Glutamatergic neuron (in vitro differentiated cells): ENCODE measurements at regions not wholly inside any gene's neighbourhood (a gene's known extent, or its start where the extent isn't known, plus 50 kb on each side); places are given as distances from the start of the nearest gene placed in this dataset.

Experiments
- DNase-seq: peaks from one replicate; pipeline ENCODE4 v3.0.0; 2022
- H3K27ac Mint-ChIP-seq: one replicate; pipeline ENCODE4 v1.8.0; 2020; ENCODE audit warnings: mild to moderate bottlenecking, mixed read lengths, inconsistent platforms; ENCODE audit not compliant: unreplicated experiment
- H3K27me3 Mint-ChIP-seq: one replicate; pipeline ENCODE4 v1.8.0; 2020; ENCODE audit warnings: mild to moderate bottlenecking, moderate library complexity, mixed read lengths, inconsistent platforms; ENCODE audit not compliant: unreplicated experiment
- H3K36me3 Mint-ChIP-seq: one replicate; pipeline ENCODE4 v1.8.0; 2020; ENCODE audit warnings: mild to moderate bottlenecking, mixed read lengths, inconsistent platforms; ENCODE audit not compliant: unreplicated experiment
- H3K4me1 Mint-ChIP-seq: one replicate; pipeline ENCODE4 v1.8.0; 2020; ENCODE audit warnings: mild to moderate bottlenecking, low read depth, mixed read lengths, inconsistent platforms; ENCODE audit not compliant: unreplicated experiment
- H3K4me3 Mint-ChIP-seq: one replicate; pipeline ENCODE4 v1.8.0; 2020; ENCODE audit warnings: mild to moderate bottlenecking, mixed read lengths, inconsistent platforms; ENCODE audit not compliant: unreplicated experiment
- H3K9me3 Mint-ChIP-seq: one replicate; pipeline ENCODE4 v1.8.0; 2020; ENCODE audit warnings: mild to moderate bottlenecking, moderate library complexity, mixed read lengths, inconsistent platforms; ENCODE audit not compliant: unreplicated experiment
- TF ChIP-seq, protein P1 (sequence below): fragments of 200-600 bp; sonication (generic); IDR thresholded peaks from one replicate; pipeline ENCODE4 v1.5.0; 2021; ENCODE audit not compliant: partially characterized antibody, unreplicated experiment

DNA sequence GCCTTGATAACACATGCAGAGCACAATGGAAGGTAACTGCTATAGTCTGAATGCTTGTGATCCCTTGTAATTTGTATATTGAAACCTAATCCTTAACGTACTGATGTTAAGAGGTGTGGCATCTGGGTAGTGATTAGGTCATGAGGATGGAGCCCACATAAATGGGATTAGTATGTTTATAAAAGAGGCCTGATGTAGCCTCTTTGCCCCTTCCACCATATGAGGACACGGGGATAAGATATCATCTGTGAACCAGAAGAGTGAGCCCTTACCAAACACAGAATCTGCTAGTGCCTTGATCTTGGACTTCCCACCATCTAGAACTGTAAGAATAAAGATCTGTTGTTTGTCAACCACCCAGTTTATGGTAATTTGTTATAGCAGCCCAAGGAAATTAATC, 1074.2 kb upstream of the INTU start:
- no peaks in the 10 kb centered on the region for H3K4me1 Mint-ChIP-seq
- H3K36me3 Mint-ChIP-seq = no peaks in the 10 kb centered on the region
- no peaks in the 10 kb centered on the region for H3K27me3 Mint-ChIP-seq
- H3K27ac Mint-ChIP-seq = peak overlapping the region; percentile 10
- TF ChIP-seq, protein P1, sequence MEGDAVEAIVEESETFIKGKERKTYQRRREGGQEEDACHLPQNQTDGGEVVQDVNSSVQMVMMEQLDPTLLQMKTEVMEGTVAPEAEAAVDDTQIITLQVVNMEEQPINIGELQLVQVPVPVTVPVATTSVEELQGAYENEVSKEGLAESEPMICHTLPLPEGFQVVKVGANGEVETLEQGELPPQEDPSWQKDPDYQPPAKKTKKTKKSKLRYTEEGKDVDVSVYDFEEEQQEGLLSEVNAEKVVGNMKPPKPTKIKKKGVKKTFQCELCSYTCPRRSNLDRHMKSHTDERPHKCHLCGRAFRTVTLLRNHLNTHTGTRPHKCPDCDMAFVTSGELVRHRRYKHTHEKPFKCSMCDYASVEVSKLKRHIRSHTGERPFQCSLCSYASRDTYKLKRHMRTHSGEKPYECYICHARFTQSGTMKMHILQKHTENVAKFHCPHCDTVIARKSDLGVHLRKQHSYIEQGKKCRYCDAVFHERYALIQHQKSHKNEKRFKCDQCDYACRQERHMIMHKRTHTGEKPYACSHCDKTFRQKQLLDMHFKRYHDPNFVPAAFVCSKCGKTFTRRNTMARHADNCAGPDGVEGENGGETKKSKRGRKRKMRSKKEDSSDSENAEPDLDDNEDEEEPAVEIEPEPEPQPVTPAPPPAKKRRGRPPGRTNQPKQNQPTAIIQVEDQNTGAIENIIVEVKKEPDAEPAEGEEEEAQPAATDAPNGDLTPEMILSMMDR = no peak
- peaks cover 1% of the 10 kb centered on the region for H3K9me3 Mint-ChIP-seq
- DNase-seq = no peak
- no peak overlapping the region for H3K4me3 Mint-ChIP-seq

- TF ChIP-seq, protein P1 = no peak
- Mint-ChIP-seq H3K4me1 (no peaks in the 10 kb centered on the region), H3K4me3 (no peak overlapping the region), H3K27ac (no peak overlapping the region), H3K36me3 (no peaks in the 10 kb centered on the region), H3K9me3 (peaks cover 1% of the 10 kb centered on the region), H3K27me3 (no peaks in the 10 kb centered on the region)
- DNase-seq = no peak
Measured at GRCh38 chr4:126559961-126560360, 1072.8 kb upstream of the INTU start.

- Mint-ChIP-seq H3K27ac (no peak overlapping the region), H3K27me3 (no peaks in the 10 kb centered on the region), H3K9me3 (peaks cover 1% of the 10 kb centered on the region), H3K4me1 (no peaks in the 10 kb centered on the region), H3K4me3 (no peak overlapping the region), H3K36me3 (no peaks in the 10 kb centered on the region)
- TF ChIP-seq, protein P1 = no peak
- no peak for DNase-seq
Measured at GRCh38 chr4:126560794-126561193, 1072.0 kb upstream of the INTU start.

DNA sequence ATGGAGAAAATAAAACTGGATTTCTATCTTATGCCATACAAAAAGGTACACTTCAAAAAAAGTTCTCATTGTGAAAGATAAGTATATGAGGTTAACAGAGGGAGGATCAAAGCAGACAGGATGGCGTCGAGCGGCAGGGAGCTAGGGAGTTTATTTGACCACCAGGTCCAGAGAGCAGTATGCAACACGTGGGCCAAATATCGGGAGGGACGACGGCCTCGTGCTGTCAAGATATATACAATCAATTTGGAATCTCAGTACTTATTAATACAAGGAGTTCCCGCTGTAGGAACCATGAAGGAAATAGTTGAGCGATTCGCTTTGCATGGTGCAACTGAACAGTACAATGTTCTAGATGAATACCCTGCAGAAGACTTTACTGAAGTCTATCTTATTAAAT, 1069.4 kb upstream of the INTU start:
- no peak overlapping the region for H3K27ac Mint-ChIP-seq
- no peaks in the 10 kb centered on the region for H3K4me1 Mint-ChIP-seq
- no peak for DNase-seq
- no peak overlapping the region for H3K4me3 Mint-ChIP-seq
- TF ChIP-seq, protein P1 = no peak
- no peaks in the 10 kb centered on the region for H3K27me3 Mint-ChIP-seq
- H3K9me3 Mint-ChIP-seq = no peaks in the 10 kb centered on the region
- no peaks in the 10 kb centered on the region for H3K36me3 Mint-ChIP-seq

DNA sequence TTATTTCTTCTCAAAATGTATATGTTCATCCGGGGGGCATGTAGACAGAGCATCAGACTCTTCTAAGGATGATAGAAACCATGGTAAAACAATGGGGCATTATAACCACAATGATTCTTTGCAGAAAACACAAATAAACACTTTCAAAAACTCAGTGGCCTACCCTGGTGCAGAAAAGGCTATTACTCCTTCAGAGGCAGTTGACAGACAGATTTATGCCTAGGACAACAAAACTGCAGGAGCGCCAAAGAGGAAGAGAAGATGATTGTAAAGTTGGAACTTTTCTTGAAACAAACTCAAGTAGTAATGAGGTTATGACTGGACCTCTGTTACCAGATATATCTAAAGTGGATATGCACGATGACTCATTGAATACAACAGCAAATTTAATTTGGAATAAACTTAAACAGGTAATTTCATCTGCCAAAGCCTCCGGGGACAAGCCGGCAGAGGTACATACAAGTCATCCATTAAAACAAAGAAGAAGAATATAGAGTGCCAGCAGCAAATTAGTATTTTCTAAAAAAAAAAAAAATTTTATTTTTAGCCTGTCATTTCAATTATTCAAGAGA, 1068.4 kb upstream of the INTU start:
- no peak for DNase-seq
- Mint-ChIP-seq H3K36me3 (no peaks in the 10 kb centered on the region), H3K4me3 (no peak overlapping the region), H3K9me3 (no peaks in the 10 kb centered on the region), H3K27ac (no peak overlapping the region), H3K4me1 (no peaks in the 10 kb centered on the region), H3K27me3 (no peaks in the 10 kb centered on the region)
- TF ChIP-seq, protein P1 = no peak
